Glutamatergic neuron (in vitro differentiated cells): ENCODE measurements at regions not wholly inside any gene's neighbourhood (a gene's known extent, or its start where the extent isn't known, plus 50 kb on each side); places are given as distances from the start of the nearest gene placed in this dataset.

Experiments
- DNase-seq: peaks from one replicate; pipeline ENCODE4 v3.0.0; 2022
- H3K27ac Mint-ChIP-seq: one replicate; pipeline ENCODE4 v1.8.0; 2020; ENCODE audit warnings: mild to moderate bottlenecking, mixed read lengths, inconsistent platforms; ENCODE audit not compliant: unreplicated experiment
- H3K27me3 Mint-ChIP-seq: one replicate; pipeline ENCODE4 v1.8.0; 2020; ENCODE audit warnings: mild to moderate bottlenecking, moderate library complexity, mixed read lengths, inconsistent platforms; ENCODE audit not compliant: unreplicated experiment
- H3K36me3 Mint-ChIP-seq: one replicate; pipeline ENCODE4 v1.8.0; 2020; ENCODE audit warnings: mild to moderate bottlenecking, mixed read lengths, inconsistent platforms; ENCODE audit not compliant: unreplicated experiment
- H3K4me1 Mint-ChIP-seq: one replicate; pipeline ENCODE4 v1.8.0; 2020; ENCODE audit warnings: mild to moderate bottlenecking, low read depth, mixed read lengths, inconsistent platforms; ENCODE audit not compliant: unreplicated experiment
- H3K4me3 Mint-ChIP-seq: one replicate; pipeline ENCODE4 v1.8.0; 2020; ENCODE audit warnings: mild to moderate bottlenecking, mixed read lengths, inconsistent platforms; ENCODE audit not compliant: unreplicated experiment
- H3K9me3 Mint-ChIP-seq: one replicate; pipeline ENCODE4 v1.8.0; 2020; ENCODE audit warnings: mild to moderate bottlenecking, moderate library complexity, mixed read lengths, inconsistent platforms; ENCODE audit not compliant: unreplicated experiment
- TF ChIP-seq, protein P1 (sequence below): fragments of 200-600 bp; sonication (generic); IDR thresholded peaks from one replicate; pipeline ENCODE4 v1.5.0; 2021; ENCODE audit not compliant: partially characterized antibody, unreplicated experiment

DNA sequence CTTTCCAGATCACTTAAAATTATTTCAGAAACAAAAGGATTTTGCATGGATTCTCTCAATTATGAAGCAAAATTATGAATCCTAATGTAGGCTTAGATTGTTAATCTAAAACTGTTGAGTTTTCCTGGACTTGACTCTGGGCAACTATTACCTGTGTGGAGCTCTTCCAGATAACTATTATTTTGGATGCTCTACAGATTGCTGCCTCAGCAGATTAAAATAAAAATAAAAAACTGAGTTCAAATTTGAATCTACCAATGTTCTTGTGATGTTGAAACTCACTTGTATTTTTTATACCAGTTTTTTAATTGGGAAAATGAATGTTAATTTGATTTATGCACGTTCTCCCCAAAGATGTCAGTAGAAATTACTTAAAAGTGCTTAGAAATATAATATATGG is 120.5 kb upstream of the NAV3 start:
- no peaks in the 10 kb centered on the region for H3K9me3 Mint-ChIP-seq
- no peaks in the 10 kb centered on the region for H3K36me3 Mint-ChIP-seq
- no peak overlapping the region for H3K27ac Mint-ChIP-seq
- DNase-seq = no peak
- peaks cover 2% of the 10 kb centered on the region for H3K27me3 Mint-ChIP-seq
- TF ChIP-seq, protein P1, sequence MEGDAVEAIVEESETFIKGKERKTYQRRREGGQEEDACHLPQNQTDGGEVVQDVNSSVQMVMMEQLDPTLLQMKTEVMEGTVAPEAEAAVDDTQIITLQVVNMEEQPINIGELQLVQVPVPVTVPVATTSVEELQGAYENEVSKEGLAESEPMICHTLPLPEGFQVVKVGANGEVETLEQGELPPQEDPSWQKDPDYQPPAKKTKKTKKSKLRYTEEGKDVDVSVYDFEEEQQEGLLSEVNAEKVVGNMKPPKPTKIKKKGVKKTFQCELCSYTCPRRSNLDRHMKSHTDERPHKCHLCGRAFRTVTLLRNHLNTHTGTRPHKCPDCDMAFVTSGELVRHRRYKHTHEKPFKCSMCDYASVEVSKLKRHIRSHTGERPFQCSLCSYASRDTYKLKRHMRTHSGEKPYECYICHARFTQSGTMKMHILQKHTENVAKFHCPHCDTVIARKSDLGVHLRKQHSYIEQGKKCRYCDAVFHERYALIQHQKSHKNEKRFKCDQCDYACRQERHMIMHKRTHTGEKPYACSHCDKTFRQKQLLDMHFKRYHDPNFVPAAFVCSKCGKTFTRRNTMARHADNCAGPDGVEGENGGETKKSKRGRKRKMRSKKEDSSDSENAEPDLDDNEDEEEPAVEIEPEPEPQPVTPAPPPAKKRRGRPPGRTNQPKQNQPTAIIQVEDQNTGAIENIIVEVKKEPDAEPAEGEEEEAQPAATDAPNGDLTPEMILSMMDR = no peak
- H3K4me1 Mint-ChIP-seq = no peaks in the 10 kb centered on the region
- H3K4me3 Mint-ChIP-seq = no peak overlapping the region

DNA sequence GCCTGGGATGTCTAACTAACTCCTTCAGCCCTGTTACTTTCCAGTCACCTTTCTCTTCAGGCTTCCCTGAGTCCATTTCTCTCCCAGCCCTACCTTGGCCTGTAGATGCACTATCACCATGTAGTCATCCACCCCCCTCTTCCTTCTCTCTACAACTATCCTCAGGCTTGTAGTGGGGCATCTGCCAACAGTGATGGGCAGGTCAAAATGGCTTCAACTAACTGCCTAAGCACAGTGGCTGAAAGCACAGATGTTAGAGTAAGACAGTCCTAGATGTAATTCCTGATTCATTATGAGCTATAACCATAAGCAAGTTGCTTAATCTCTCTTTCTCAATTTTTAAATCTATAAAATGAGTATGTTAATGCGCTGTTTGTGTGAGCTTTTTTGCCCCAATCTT is 133.6 kb upstream of the NAV3 start:
- Mint-ChIP-seq H3K9me3 (no peaks in the 10 kb centered on the region), H3K4me1 (no peaks in the 10 kb centered on the region), H3K36me3 (no peaks in the 10 kb centered on the region), H3K27ac (no peak overlapping the region), H3K4me3 (no peak overlapping the region), H3K27me3 (no peaks in the 10 kb centered on the region)
- TF ChIP-seq, protein P1 = no peak
- DNase-seq = no peak

DNA sequence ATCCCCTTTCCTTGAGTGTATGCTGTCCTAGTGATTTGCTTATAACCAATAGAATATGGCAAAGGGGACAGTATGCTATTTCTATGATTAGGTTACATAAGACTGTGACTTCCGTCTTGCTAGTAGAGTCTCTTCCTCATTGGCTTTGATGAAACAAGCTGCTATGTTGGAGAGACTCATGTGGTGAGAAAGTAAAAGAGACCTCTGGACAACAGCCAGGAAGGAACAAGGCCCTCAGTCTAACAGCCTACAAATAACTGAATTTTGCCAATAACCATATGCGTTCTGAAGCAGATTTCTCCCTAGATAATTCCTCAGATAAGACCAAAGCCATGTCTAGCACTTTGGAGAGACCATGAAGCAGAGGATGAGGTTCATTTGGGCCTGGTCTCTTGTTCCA is 134.5 kb upstream of the NAV3 start:
- no peaks in the 10 kb centered on the region for H3K27me3 Mint-ChIP-seq
- DNase-seq = no peak
- H3K9me3 Mint-ChIP-seq = no peaks in the 10 kb centered on the region
- no peak overlapping the region for H3K4me3 Mint-ChIP-seq
- no peaks in the 10 kb centered on the region for H3K4me1 Mint-ChIP-seq
- no peaks in the 10 kb centered on the region for H3K36me3 Mint-ChIP-seq
- TF ChIP-seq, protein P1 = no peak
- no peak overlapping the region for H3K27ac Mint-ChIP-seq

DNA sequence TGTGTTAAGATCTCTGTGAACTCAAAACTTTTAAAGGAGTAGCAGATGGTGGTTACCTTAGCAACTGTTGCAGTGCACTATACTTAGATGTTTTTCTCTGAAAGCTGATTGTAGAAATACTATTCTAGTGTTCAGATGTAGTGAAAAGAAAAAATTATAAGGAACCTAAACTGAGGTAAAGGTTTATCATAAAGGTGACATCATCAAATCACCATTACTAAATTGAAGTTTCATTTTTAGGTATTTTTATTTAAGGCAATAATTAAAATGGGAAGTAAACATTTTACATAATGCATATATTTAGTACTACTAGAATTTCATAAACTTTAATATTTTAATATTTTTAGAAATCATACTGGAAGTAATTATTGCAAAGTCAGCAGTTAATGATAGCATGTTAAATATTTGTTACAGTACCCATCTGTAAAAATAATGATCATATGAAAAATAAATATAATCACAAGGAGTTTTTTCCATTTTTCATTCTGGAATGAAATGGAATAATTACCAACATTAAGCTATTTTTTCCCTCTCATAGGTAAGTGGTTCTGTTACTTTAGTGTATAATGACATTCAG is 141.1 kb upstream of the NAV3 start:
- DNase-seq = no peak
- Mint-ChIP-seq H3K27me3 (no peaks in the 10 kb centered on the region), H3K36me3 (no peaks in the 10 kb centered on the region), H3K4me3 (no peak overlapping the region), H3K4me1 (peaks cover 3% of the 10 kb centered on the region), H3K9me3 (peaks cover 2% of the 10 kb centered on the region), H3K27ac (no peak overlapping the region)
- TF ChIP-seq, protein P1 = no peak

DNA sequence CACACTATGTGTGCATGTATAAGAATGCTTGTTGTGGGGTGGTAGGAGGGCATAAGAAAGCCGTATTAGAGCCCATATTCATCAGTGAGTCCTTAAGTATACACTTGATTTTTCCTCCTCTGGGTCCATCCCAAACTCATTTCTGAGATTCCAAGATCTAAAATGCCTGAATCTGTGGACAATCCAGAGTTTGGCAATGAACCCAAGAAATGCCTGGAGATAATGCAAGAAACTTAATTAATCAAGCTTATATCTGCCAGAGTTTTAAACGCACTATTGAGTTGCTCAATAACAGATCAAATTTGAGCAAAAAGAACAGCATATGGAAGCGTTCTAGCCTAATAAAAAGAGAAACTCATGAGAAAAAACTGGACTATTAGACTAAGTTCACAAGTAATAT is 143.4 kb upstream of the NAV3 start:
- Mint-ChIP-seq H3K9me3 (peaks cover 2% of the 10 kb centered on the region), H3K27ac (no peak overlapping the region), H3K4me1 (peaks cover 3% of the 10 kb centered on the region), H3K4me3 (no peak overlapping the region), H3K36me3 (no peaks in the 10 kb centered on the region), H3K27me3 (no peaks in the 10 kb centered on the region)
- DNase-seq = no peak
- TF ChIP-seq, protein P1 = no peak
